ENCODE measurements at regions not wholly inside any gene's neighbourhood (a gene's known extent, or its start where the extent isn't known, plus 50 kb on each side); places are given as distances from the start of the nearest gene placed in this dataset.

GRCh38 chr6:76612954-76613353 is 540.5 kb upstream of the IMPG1 start:
- no peak for TF ChIP-seq CTCF (IDR thresholded peaks at IDR 0.05)
- TF ChIP-seq POLR2A (IDR thresholded peaks at IDR 0.05), result no peak
